ENCODE measurements at regions not wholly inside any gene's neighbourhood (a gene's known extent, or its start where the extent isn't known, plus 50 kb on each side); places are given as distances from the start of the nearest gene placed in this dataset.
A peak's percentile ranks its signal among the peaks of the same experiment; 100 is the strongest.
"Not testable (repeated sequence)": the region's sequence is repeated elsewhere in the genome, so short reads cannot be mapped to it uniquely, and the experiment has no call there.

GRCh38 chr18:59057969-59058368, 81.7 kb upstream of the SEC11C start:
- DNase-seq (ENCODE audit: low spot score) = no peak

GRCh38 chr18:59059140-59059539, 80.5 kb upstream of the SEC11C start:
- DNase-seq (ENCODE audit: low spot score) = no peak

- DNase-seq (ENCODE audit: low spot score) = no peak
These were observed 79.1 kb upstream of the SEC11C start for GRCh38 chr18:59060551-59060950.

GRCh38 chr18:59061914-59062642, 77.6 kb upstream of the SEC11C start:
- no peak for DNase-seq (ENCODE audit: low spot score)

GRCh38 chr18:59062643-59063006, 77.1 kb upstream of the SEC11C start:
- DNase-seq (ENCODE audit: low spot score) = no peak

- DNase-seq (ENCODE audit: low spot score) = no peak
These were observed 76.3 kb upstream of the SEC11C start for GRCh38 chr18:59063300-59063906.

- DNase-seq (ENCODE audit: low spot score) = no peak
These were observed 75.8 kb upstream of the SEC11C start for GRCh38 chr18:59063912-59064311.

- DNase-seq (ENCODE audit: low spot score) = no peak
These were observed 74.0 kb upstream of the SEC11C start for GRCh38 chr18:59065684-59066083.

- DNase-seq (ENCODE audit: low spot score) = no peak
These were observed 71.8 kb upstream of the SEC11C start for GRCh38 chr18:59067873-59068272.

GRCh38 chr18:59068276-59069071, 71.2 kb upstream of the SEC11C start:
- DNase-seq (ENCODE audit: low spot score) = no peak

GRCh38 chr18:59070181-59070912, 69.3 kb upstream of the SEC11C start:
- peak; percentile 74 for DNase-seq (ENCODE audit: low spot score)

- no peak for DNase-seq (ENCODE audit: low spot score)
These were observed 66.8 kb upstream of the SEC11C start for GRCh38 chr18:59072727-59073421.

GRCh38 chr18:59075923-59076322, 63.8 kb upstream of the SEC11C start:
- DNase-seq (ENCODE audit: low spot score) = no peak

GRCh38 chr18:59079264-59079663, 60.4 kb upstream of the SEC11C start:
- no peak for DNase-seq (ENCODE audit: low spot score)

- not testable (repeated sequence) for DNase-seq (ENCODE audit: low spot score)
These were observed 59.8 kb upstream of the SEC11C start for GRCh38 chr18:59079687-59080501.

GRCh38 chr18:59083136-59083818, 56.4 kb upstream of the SEC11C start:
- DNase-seq (ENCODE audit: low spot score) = no peak

- no peak for DNase-seq (ENCODE audit: low spot score)
These were observed 54.4 kb upstream of the SEC11C start for GRCh38 chr18:59085126-59085794.

GRCh38 chr18:59085797-59086196, 53.9 kb upstream of the SEC11C start:
- DNase-seq (ENCODE audit: low spot score) = no peak

GRCh38 chr18:59086522-59086921, 53.2 kb upstream of the SEC11C start:
- no peak for DNase-seq (ENCODE audit: low spot score)

- DNase-seq (ENCODE audit: low spot score) = no peak
These were observed 52.3 kb upstream of the SEC11C start for GRCh38 chr18:59087391-59087790.

Measured in LoVo (cell line).